ENCODE measurements at regions not wholly inside any gene's neighbourhood (a gene's known extent, or its start where the extent isn't known, plus 50 kb on each side); places are given as distances from the start of the nearest gene placed in this dataset.

DNA sequence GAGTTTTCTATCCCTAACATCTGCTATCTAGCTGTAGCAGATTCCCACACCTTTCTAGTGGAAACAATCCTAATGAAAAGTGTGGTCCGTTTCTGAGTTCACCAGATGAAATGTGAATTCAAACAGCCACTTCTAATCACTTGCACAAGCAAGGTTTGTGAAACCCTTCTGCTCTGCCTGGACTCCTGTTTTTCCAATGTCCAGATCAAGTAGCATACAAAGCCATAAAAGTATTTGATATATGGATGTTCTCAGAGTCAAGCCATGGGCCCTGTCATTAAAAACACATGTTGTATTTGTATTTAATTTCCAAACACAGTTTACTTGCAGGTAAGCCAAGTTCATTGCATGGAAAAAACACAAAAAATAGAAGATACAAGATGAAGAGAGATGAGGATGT lies 570.4 kb downstream of the NR2F1-AS1 start:
- no peaks in the 10 kb centered on the region for H3K36me3 ChIP-seq (ENCODE audit: control insufficient read depth, low read length)
- no peaks in the 10 kb centered on the region for H3K27me3 ChIP-seq (ENCODE audit: control insufficient read depth, low read length)
- no peaks in the 10 kb centered on the region for H3K9me2 ChIP-seq (replicated peaks; ENCODE audit: control insufficient read depth, low read length)
- H3F3A ChIP-seq (ENCODE audit: control insufficient read depth, insufficient read depth) = no peaks in the 10 kb centered on the region
- TF ChIP-seq CTCF (IDR thresholded peaks at IDR 0.05; ENCODE audit: low read depth, low read length, poor library complexity, severe bottlenecking) (no peak), EZH2phosphoT487 (IDR thresholded peaks at IDR 0.05; ENCODE audit: borderline replicate concordance, low read length) (no peak)
- no peaks in the 10 kb centered on the region for H3K9me3 ChIP-seq (ENCODE audit: control insufficient read depth, insufficient read depth, low read length)
- H3K4me1 ChIP-seq (ENCODE audit: control insufficient read depth, low read length) = no peaks in the 10 kb centered on the region
- H4K20me1 ChIP-seq (ENCODE audit: control insufficient read depth, insufficient read depth, low read depth, low read length) = no peaks in the 10 kb centered on the region
- no peaks in the 10 kb centered on the region for H3K79me2 ChIP-seq (ENCODE audit: control insufficient read depth, low read length)
- H3K4me2 ChIP-seq (ENCODE audit: low read length) = no peak overlapping the region
- H3K27ac ChIP-seq (ENCODE audit: low read depth, low read length) = no peak overlapping the region
- H3K4me3 ChIP-seq (ENCODE audit: low read length) = no peak overlapping the region

- Histone ChIP-seq H3K4me2 (ENCODE audit: low read length) (no peak overlapping the region), H3K36me3 (ENCODE audit: control insufficient read depth, low read length) (no peaks in the 10 kb centered on the region), H3K27ac (ENCODE audit: low read depth, low read length) (no peak overlapping the region), H3K79me2 (ENCODE audit: control insufficient read depth, low read length) (no peaks in the 10 kb centered on the region), H3K4me1 (ENCODE audit: control insufficient read depth, low read length) (no peaks in the 10 kb centered on the region), H3F3A (ENCODE audit: control insufficient read depth, insufficient read depth) (no peaks in the 10 kb centered on the region), H3K4me3 (ENCODE audit: low read length) (no peak overlapping the region), H3K27me3 (ENCODE audit: control insufficient read depth, low read length) (no peaks in the 10 kb centered on the region), H3K9me2 (replicated peaks; ENCODE audit: control insufficient read depth, low read length) (no peaks in the 10 kb centered on the region), H3K9me3 (ENCODE audit: control insufficient read depth, insufficient read depth, low read length) (no peaks in the 10 kb centered on the region), H4K20me1 (ENCODE audit: control insufficient read depth, insufficient read depth, low read depth, low read length) (no peaks in the 10 kb centered on the region)
- TF ChIP-seq CTCF (IDR thresholded peaks at IDR 0.05; ENCODE audit: low read depth, low read length, poor library complexity, severe bottlenecking) = no peak
- TF ChIP-seq EZH2phosphoT487 (IDR thresholded peaks at IDR 0.05; ENCODE audit: borderline replicate concordance, low read length) = no peak
Measured at GRCh38 chr5:93010037-93010436, 571.0 kb downstream of the NR2F1-AS1 start.

DNA sequence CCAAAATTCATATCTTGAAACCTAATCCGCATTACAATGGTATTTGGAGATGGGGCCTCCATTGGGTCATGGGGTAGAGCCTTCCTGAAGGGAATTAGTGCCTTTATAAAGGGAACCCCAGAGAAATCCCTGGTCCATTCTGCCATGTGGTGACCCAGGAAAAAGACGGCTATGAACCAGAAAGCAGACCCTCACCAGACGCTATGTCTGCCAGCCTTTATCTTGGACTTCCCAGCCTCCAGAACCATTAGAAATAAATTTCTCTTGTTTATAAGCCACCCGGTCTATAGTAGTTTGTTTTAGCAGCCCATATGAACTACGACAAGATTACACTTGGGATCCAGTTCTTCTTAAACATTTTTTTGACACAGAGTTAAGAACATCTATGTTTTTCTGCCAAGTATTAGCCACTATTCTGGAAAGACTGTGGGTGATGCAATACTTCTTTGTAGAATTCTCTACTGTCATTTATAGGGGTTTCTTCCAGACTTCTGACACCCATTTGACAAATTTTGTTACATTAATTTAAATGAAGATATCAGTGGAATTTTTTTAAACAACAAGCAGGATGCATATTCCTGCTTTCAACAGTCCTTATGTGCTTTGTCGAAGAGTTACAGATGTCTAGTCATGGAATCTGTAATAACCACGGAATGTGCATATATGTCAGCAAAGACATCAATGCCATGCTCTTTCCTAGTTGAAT lies 572.4 kb downstream of the NR2F1-AS1 start:
- Histone ChIP-seq H4K20me1 (ENCODE audit: control insufficient read depth, insufficient read depth, low read depth, low read length) (no peaks in the 10 kb centered on the region), H3K36me3 (ENCODE audit: control insufficient read depth, low read length) (no peaks in the 10 kb centered on the region), H3F3A (ENCODE audit: control insufficient read depth, insufficient read depth) (no peaks in the 10 kb centered on the region), H3K4me3 (ENCODE audit: low read length) (no peak overlapping the region), H3K4me1 (ENCODE audit: control insufficient read depth, low read length) (no peaks in the 10 kb centered on the region), H3K79me2 (ENCODE audit: control insufficient read depth, low read length) (no peaks in the 10 kb centered on the region), H3K9me3 (ENCODE audit: control insufficient read depth, insufficient read depth, low read length) (no peaks in the 10 kb centered on the region), H3K9me2 (replicated peaks; ENCODE audit: control insufficient read depth, low read length) (no peaks in the 10 kb centered on the region), H3K27ac (ENCODE audit: low read depth, low read length) (no peak overlapping the region), H3K4me2 (ENCODE audit: low read length) (no peak overlapping the region), H3K27me3 (ENCODE audit: control insufficient read depth, low read length) (no peaks in the 10 kb centered on the region)
- TF ChIP-seq EZH2phosphoT487 (IDR thresholded peaks at IDR 0.05; ENCODE audit: borderline replicate concordance, low read length) (no peak), CTCF (IDR thresholded peaks at IDR 0.05; ENCODE audit: low read depth, low read length, poor library complexity, severe bottlenecking) (no peak)

Data from DOHH2 (cell line).